IMR-90 (cell line): ENCODE measurements at regions not wholly inside any gene's neighbourhood (a gene's known extent, or its start where the extent isn't known, plus 50 kb on each side); places are given as distances from the start of the nearest gene placed in this dataset.

Source experiments
- ATAC-seq: fragments of 200-7000 bp; cut with Tn5 transposase; 2 replicates; pipeline ENCODE4 v1.9.1; 2020; ENCODE audit warnings: low read depth, mild to moderate bottlenecking, moderate library complexity
- BruUV-seq: library from RNA; stranded (reverse); fragments of 400-500 nt; replicated peaks from 2 replicates; lab custom pipeline; 2021; lab: Mats Ljungman, UMichigan
- CTCF ChIA-PET: fragments of 300-600 bp; formaldehyde crosslinking; extraction: SDS; loops from one replicate; lab custom pipeline; 2021; ENCODE audit warnings: antibody characterized with exemption; lab: Yijun Ruan, JAX
- POLR2A ChIA-PET: fragments of 300-600 bp; sonication (Branson Sonifier 250); formaldehyde crosslinking; loops from one replicate; lab custom pipeline; 2022; ENCODE audit warnings: antibody characterized with exemption; ENCODE audit not compliant: unreplicated experiment; lab: Charles Lee
- DNase-seq: peaks from one replicate; pipeline ENCODE4 v3.0.0; 2013
- H2AFZ ChIP-seq: replicated peaks from 2 replicates; pipeline ENCODE3; 2013; ENCODE audit warnings: low read length, mild to moderate bottlenecking; ENCODE audit not compliant: poor library complexity
- H2AK5ac ChIP-seq: 2 replicates; pipeline ENCODE4 v1.6.1; 2013; ENCODE audit warnings: low read depth, low read length, inconsistent platforms
- H2AK9ac ChIP-seq: replicated peaks from 2 replicates; pipeline ENCODE3; 2013; ENCODE audit warnings: mild to moderate bottlenecking, low read depth, low read length, moderate library complexity; ENCODE audit not compliant: poor library complexity
- H2BK120ac ChIP-seq: 2 replicates; pipeline ENCODE4 v1.6.1; 2013; ENCODE audit warnings: low read depth, low read length, inconsistent platforms
- H2BK15ac ChIP-seq: 3 replicates; pipeline ENCODE4 v1.6.1; 2013; ENCODE audit warnings: low read depth, low read length, inconsistent platforms
- H2BK20ac ChIP-seq: 2 replicates; pipeline ENCODE4 v1.6.1; 2013; ENCODE audit warnings: low read depth, mild to moderate bottlenecking, inconsistent platforms, low read length, moderate library complexity
- H2BK5ac ChIP-seq: 2 replicates; pipeline ENCODE4 v1.6.1; 2013; ENCODE audit warnings: mild to moderate bottlenecking, low read depth, low read length, inconsistent platforms; ENCODE audit not compliant: poor library complexity, severe bottlenecking
- H3K14ac ChIP-seq: replicated peaks from 2 replicates; pipeline ENCODE4 v1.6.1; 2013; ENCODE audit warnings: low read depth, low read length, inconsistent platforms
- H3K18ac ChIP-seq: 2 replicates; pipeline ENCODE4 v1.6.1; 2013; ENCODE audit warnings: low read depth, low read length, control low read depth
- H3K23ac ChIP-seq: 2 replicates; pipeline ENCODE4 v1.6.1; 2013; ENCODE audit warnings: low read depth, low read length, inconsistent platforms
- H3K27ac ChIP-seq: 2 replicates; pipeline ENCODE4 v1.5.1; 2013; ENCODE audit warnings: mild to moderate bottlenecking, control low read depth, low read length; ENCODE audit not compliant: insufficient read depth
- H3K27me3 ChIP-seq: 2 replicates; pipeline ENCODE4 v1.6.1; 2013; ENCODE audit warnings: low read length; ENCODE audit not compliant: control insufficient read depth, insufficient read depth
- H3K36me3 ChIP-seq: 2 replicates; pipeline ENCODE4 v1.6.1; 2013; ENCODE audit warnings: low read length, mixed read lengths; ENCODE audit not compliant: control insufficient read depth, insufficient read depth
- H3K4ac ChIP-seq: 2 replicates; pipeline ENCODE4 v1.6.1; 2013; ENCODE audit warnings: low read depth, low read length, inconsistent platforms
- H3K4me1 ChIP-seq: 2 replicates; pipeline ENCODE4 v1.6.1; 2013; ENCODE audit warnings: low read length, mixed read lengths; ENCODE audit not compliant: control insufficient read depth, insufficient read depth
- H3K4me2 ChIP-seq: 2 replicates; pipeline ENCODE4 v1.6.1; 2013; ENCODE audit warnings: low read depth, mild to moderate bottlenecking, control low read depth, low read length, moderate library complexity
- H3K4me3 ChIP-seq: 2 replicates; pipeline ENCODE4 v1.5.1; 2013; ENCODE audit warnings: low read depth, mild to moderate bottlenecking, control low read depth, low read length, moderate library complexity; ENCODE audit not compliant: insufficient read depth
- H3K56ac ChIP-seq: 2 replicates; pipeline ENCODE4 v1.6.1; 2013; ENCODE audit warnings: low read length, inconsistent platforms; ENCODE audit not compliant: insufficient read depth; ENCODE audit errors: extremely low read depth
- H3K79me1 ChIP-seq, 2 experiments: 2 replicates each; pipeline ENCODE4 v1.6.1; 2013; ENCODE audit warnings: low read length in 2 of 2, inconsistent platforms in 1 of 2, low read depth in 1 of 2
- H3K9ac ChIP-seq: 2 replicates; pipeline ENCODE4 v1.6.1; 2013; ENCODE audit warnings: low read depth, low read length, control low read depth
- H3K9me1 ChIP-seq: 2 replicates; pipeline ENCODE4 v1.6.1; 2013; ENCODE audit warnings: low read length, inconsistent platforms; ENCODE audit not compliant: insufficient read depth
- H3K9me3 ChIP-seq: 2 replicates; pipeline ENCODE4 v1.6.1; 2013; ENCODE audit warnings: low read length; ENCODE audit not compliant: control insufficient read depth, insufficient read depth
- H4K20me1 ChIP-seq: 2 replicates; pipeline ENCODE4 v1.6.1; 2013; ENCODE audit warnings: low read length, inconsistent platforms; ENCODE audit not compliant: insufficient read depth
- H4K5ac ChIP-seq: 2 replicates; pipeline ENCODE4 v1.6.1; 2013; ENCODE audit warnings: mild to moderate bottlenecking, low read depth, low read length, control low read depth
- H4K8ac ChIP-seq, 2 experiments: 2 replicates each; pipeline ENCODE4 v1.6.1; 2013; ENCODE audit warnings: low read depth in 2 of 2, low read length in 2 of 2, control low read depth in 1 of 2, inconsistent platforms in 1 of 2
- H4K91ac ChIP-seq: 2 replicates; pipeline ENCODE4 v1.6.1; 2013; ENCODE audit warnings: low read depth, low read length, inconsistent platforms; ENCODE audit not compliant: insufficient read depth
- BHLHE40 ChIP-seq: fragments of 150-350 bp; IDR thresholded peaks from 2 replicates; pipeline ENCODE4 v1.6.1; 2016; ENCODE audit warnings: mild to moderate bottlenecking, low read depth, low read length
- CEBPB ChIP-seq: IDR thresholded peaks from 2 replicates; pipeline ENCODE4 v1.6.1; 2012; ENCODE audit warnings: low read depth, low read length, improper control_type of control experiment
- CHD1 ChIP-seq: IDR thresholded peaks from 2 replicates; pipeline ENCODE4 v1.6.1; 2012; ENCODE audit warnings: low read depth, low read length, improper control_type of control experiment
- FOS ChIP-seq: fragments of 150-350 bp; IDR thresholded peaks from 2 replicates; pipeline ENCODE4 v1.6.1; 2016; ENCODE audit warnings: low read depth, low read length
- MAFK ChIP-seq: IDR thresholded peaks from 2 replicates; pipeline ENCODE4 v1.6.1; 2012; ENCODE audit warnings: low read depth, low read length, improper control_type of control experiment
- MXI1 ChIP-seq: IDR thresholded peaks from 2 replicates; pipeline ENCODE4 v1.6.1; 2012; ENCODE audit warnings: low read depth, mild to moderate bottlenecking, low read length, moderate library complexity, borderline replicate concordance
- NFE2L2 ChIP-seq: fragments of 150-350 bp; IDR thresholded peaks from 2 replicates; pipeline ENCODE4 v1.6.1; 2016; ENCODE audit warnings: low read depth, mild to moderate bottlenecking, low read length
- RAD21 ChIP-seq: IDR thresholded peaks from 2 replicates; pipeline ENCODE4 v1.6.1; 2012; ENCODE audit warnings: low read length, improper control_type of control experiment
- RCOR1 ChIP-seq: IDR thresholded peaks from 2 replicates; pipeline ENCODE4 v1.6.1; 2012; ENCODE audit warnings: mild to moderate bottlenecking, low read length, improper control_type of control experiment; ENCODE audit not compliant: insufficient replicate concordance
- RFX5 ChIP-seq: IDR thresholded peaks from 2 replicates; pipeline ENCODE4 v1.8.0; 2012; ENCODE audit warnings: low read depth, mild to moderate bottlenecking, low read length, moderate library complexity
- WGBS, 2 experiments: methylation state at CpG; one replicate each; pipeline versions ENCODE4 v1.1.5 to v1.1.7; 2013; ENCODE audit warnings: missing lambda C conversion rate in 2 of 2; ENCODE audit not compliant: insufficient read length in 1 of 2; ENCODE audit errors: extremely low coverage in 2 of 2; 5-methylcytosine and 5-hydroxymethylcytosine counted together
- dilution Hi-C: fragments of 300-500 bp; cut with HindIII; formaldehyde crosslinking; loops from one replicate; pipeline ENCODE4 v1.14.3; 2018; ENCODE audit warnings: low sequenced_read_pairs; ENCODE audit not compliant: unreplicated experiment
- in situ Hi-C: fragments of 300-500 bp; cut with MboI; formaldehyde crosslinking; loops from 3 replicates; pipeline ENCODE4 v1.14.3; 2019; ENCODE audit warnings: low sequenced_read_pairs, inconsistent platforms, mixed read lengths
- intact Hi-C: fragments of 100-400 bp; cut with micrococcal nuclease; formaldehyde crosslinking; loops from 2 replicates; pipeline ENCODE4 v1.10.0; 2022
- TF ChIP-seq, protein P1 (sequence below): conservative IDR thresholded peaks from 2 replicates; pipeline ENCODE4 v1.5.1; 2012; ENCODE audit warnings: mild to moderate bottlenecking, low read depth, low read length, improper control_type of control experiment

DNA sequence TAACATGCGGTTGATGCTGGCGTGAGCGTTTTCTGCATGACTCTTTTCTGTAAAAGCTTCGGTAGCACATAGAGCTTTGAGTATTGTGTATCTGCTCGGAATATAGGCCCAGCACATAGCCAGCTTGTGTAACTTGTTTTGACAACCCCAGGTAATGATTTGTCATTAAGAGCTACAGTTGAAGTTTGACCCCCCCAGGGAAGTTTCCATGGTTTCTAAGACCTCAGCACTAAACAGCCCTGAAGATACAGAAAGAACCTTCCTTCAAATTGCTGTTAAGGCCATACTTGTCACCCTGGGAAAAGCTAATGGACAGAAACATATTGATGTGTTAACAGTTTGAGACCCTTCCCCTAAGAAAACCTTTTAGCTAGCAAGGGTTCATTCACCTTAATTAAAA, 380.7 kb downstream of the PRDM2 start:
- Histone ChIP-seq H4K20me1 (no peaks in the 10 kb centered on the region), H2AK5ac (no peak overlapping the region), H2BK15ac (no peak overlapping the region), H3K56ac (no peak overlapping the region), H2BK120ac (no peak overlapping the region), H2AFZ (no peak overlapping the region), H3K18ac (no peak overlapping the region), H4K91ac (no peak overlapping the region), H3K79me1 (no peaks in the 10 kb centered on the region), H3K9me3 (peaks cover 4% of the 10 kb centered on the region), H3K27ac (no peak overlapping the region), H3K4me1 (no peaks in the 10 kb centered on the region), H3K36me3 (no peaks in the 10 kb centered on the region), H2BK20ac (no peak overlapping the region), H3K27me3 (no peaks in the 10 kb centered on the region), H3K4me3 (no peak overlapping the region), H2AK9ac (no peak overlapping the region), H3K9ac (no peak overlapping the region), H4K8ac (no peak overlapping the region), H4K5ac (no peak overlapping the region), H3K4me2 (no peak overlapping the region), H3K14ac (no peak overlapping the region), H3K23ac (no peak overlapping the region), H2BK5ac (no peak overlapping the region), H3K9me1 (no peaks in the 10 kb centered on the region), H3K4ac (no peak overlapping the region)
- DNase-seq, result no peak
- BruUV-seq, result no TSS peak
- WGBS, 2 experiments, result 80% methylated on average over 2 of the region's 5 CpGs; no CpG with 5 or more reads in 1 of the 2 experiments
- in situ Hi-C loops, result no loop called here
- ATAC-seq, result no peak
- no peak for TF ChIP-seq RAD21
- no peak for TF ChIP-seq RFX5
- no peak for TF ChIP-seq BHLHE40
- TF ChIP-seq MAFK, result no peak
- TF ChIP-seq NFE2L2, result no peak
- no peak for TF ChIP-seq CEBPB
- TF ChIP-seq RCOR1, result no peak
- TF ChIP-seq FOS, result no peak
- no peak for TF ChIP-seq CHD1
- TF ChIP-seq, protein P1, sequence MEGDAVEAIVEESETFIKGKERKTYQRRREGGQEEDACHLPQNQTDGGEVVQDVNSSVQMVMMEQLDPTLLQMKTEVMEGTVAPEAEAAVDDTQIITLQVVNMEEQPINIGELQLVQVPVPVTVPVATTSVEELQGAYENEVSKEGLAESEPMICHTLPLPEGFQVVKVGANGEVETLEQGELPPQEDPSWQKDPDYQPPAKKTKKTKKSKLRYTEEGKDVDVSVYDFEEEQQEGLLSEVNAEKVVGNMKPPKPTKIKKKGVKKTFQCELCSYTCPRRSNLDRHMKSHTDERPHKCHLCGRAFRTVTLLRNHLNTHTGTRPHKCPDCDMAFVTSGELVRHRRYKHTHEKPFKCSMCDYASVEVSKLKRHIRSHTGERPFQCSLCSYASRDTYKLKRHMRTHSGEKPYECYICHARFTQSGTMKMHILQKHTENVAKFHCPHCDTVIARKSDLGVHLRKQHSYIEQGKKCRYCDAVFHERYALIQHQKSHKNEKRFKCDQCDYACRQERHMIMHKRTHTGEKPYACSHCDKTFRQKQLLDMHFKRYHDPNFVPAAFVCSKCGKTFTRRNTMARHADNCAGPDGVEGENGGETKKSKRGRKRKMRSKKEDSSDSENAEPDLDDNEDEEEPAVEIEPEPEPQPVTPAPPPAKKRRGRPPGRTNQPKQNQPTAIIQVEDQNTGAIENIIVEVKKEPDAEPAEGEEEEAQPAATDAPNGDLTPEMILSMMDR, result no peak
- no peak for TF ChIP-seq MXI1
- dilution Hi-C loops, result no loop called here
- ChIA-PET CTCF (no interaction called here), POLR2A (no interaction called here)
- intact Hi-C loops, result no loop called here
